ENCODE measurements at regions not wholly inside any gene's neighbourhood (a gene's known extent, or its start where the extent isn't known, plus 50 kb on each side); places are given as distances from the start of the nearest gene placed in this dataset.
"Not testable (repeated sequence)": the region's sequence is repeated elsewhere in the genome, so short reads cannot be mapped to it uniquely, and the experiment has no call there.

GRCh38 chr5:120913396-120913795 lies 449.3 kb downstream of the PRR16 start:
- no peak for DNase-seq (ENCODE audit: low spot score)
- Mint-ChIP-seq H3K9me3 (no peaks in the 10 kb centered on the region), H3K4me1 (ENCODE audit: low read depth) (no peaks in the 10 kb centered on the region), H3K27ac (no peak overlapping the region), H3K4me3 (no peak overlapping the region), H3K27me3 (ENCODE audit: low read depth) (no peaks in the 10 kb centered on the region), H3K36me3 (ENCODE audit: low read depth) (no peaks in the 10 kb centered on the region)

- H3K4me1 Mint-ChIP-seq (ENCODE audit: low read depth), result no peaks in the 10 kb centered on the region
- no peaks in the 10 kb centered on the region for H3K36me3 Mint-ChIP-seq (ENCODE audit: low read depth)
- H3K4me3 Mint-ChIP-seq, result no peak overlapping the region
- H3K9me3 Mint-ChIP-seq, result no peaks in the 10 kb centered on the region
- no peaks in the 10 kb centered on the region for H3K27me3 Mint-ChIP-seq (ENCODE audit: low read depth)
- DNase-seq (ENCODE audit: low spot score), result no peak
- no peak overlapping the region for H3K27ac Mint-ChIP-seq
Observed at GRCh38 chr5:120917214-120917758, 453.2 kb downstream of the PRR16 start.

GRCh38 chr5:120919017-120919416 lies 454.9 kb downstream of the PRR16 start:
- Mint-ChIP-seq H3K27me3 (ENCODE audit: low read depth) (no peaks in the 10 kb centered on the region), H3K27ac (no peak overlapping the region), H3K4me1 (ENCODE audit: low read depth) (no peaks in the 10 kb centered on the region), H3K4me3 (no peak overlapping the region), H3K36me3 (ENCODE audit: low read depth) (no peaks in the 10 kb centered on the region), H3K9me3 (no peaks in the 10 kb centered on the region)
- no peak for DNase-seq (ENCODE audit: low spot score)

- Mint-ChIP-seq H3K9me3 (no peaks in the 10 kb centered on the region), H3K36me3 (ENCODE audit: low read depth) (no peaks in the 10 kb centered on the region), H3K27me3 (ENCODE audit: low read depth) (no peaks in the 10 kb centered on the region), H3K4me3 (no peak overlapping the region), H3K4me1 (ENCODE audit: low read depth) (no peaks in the 10 kb centered on the region), H3K27ac (no peak overlapping the region)
- no peak for DNase-seq (ENCODE audit: low spot score)
Observed at GRCh38 chr5:120923026-120923425, 458.9 kb downstream of the PRR16 start.

GRCh38 chr5:120926471-120926870 lies 462.4 kb downstream of the PRR16 start:
- Mint-ChIP-seq H3K4me1 (ENCODE audit: low read depth) (no peaks in the 10 kb centered on the region), H3K4me3 (no peak overlapping the region), H3K27ac (no peak overlapping the region), H3K36me3 (ENCODE audit: low read depth) (no peaks in the 10 kb centered on the region), H3K9me3 (no peaks in the 10 kb centered on the region), H3K27me3 (ENCODE audit: low read depth) (no peaks in the 10 kb centered on the region)
- DNase-seq (ENCODE audit: low spot score), result no peak

GRCh38 chr5:120927950-120928530 lies 463.9 kb downstream of the PRR16 start:
- H3K9me3 Mint-ChIP-seq, result no peaks in the 10 kb centered on the region
- no peaks in the 10 kb centered on the region for H3K4me1 Mint-ChIP-seq (ENCODE audit: low read depth)
- no peaks in the 10 kb centered on the region for H3K27me3 Mint-ChIP-seq (ENCODE audit: low read depth)
- no peak overlapping the region for H3K27ac Mint-ChIP-seq
- no peak overlapping the region for H3K4me3 Mint-ChIP-seq
- no peak for DNase-seq (ENCODE audit: low spot score)
- H3K36me3 Mint-ChIP-seq (ENCODE audit: low read depth), result no peaks in the 10 kb centered on the region

GRCh38 chr5:120932480-120932879 lies 468.4 kb downstream of the PRR16 start:
- Mint-ChIP-seq H3K4me3 (no peak overlapping the region), H3K4me1 (ENCODE audit: low read depth) (no peaks in the 10 kb centered on the region), H3K27me3 (ENCODE audit: low read depth) (no peaks in the 10 kb centered on the region), H3K27ac (no peak overlapping the region), H3K9me3 (no peaks in the 10 kb centered on the region), H3K36me3 (ENCODE audit: low read depth) (no peaks in the 10 kb centered on the region)
- no peak for DNase-seq (ENCODE audit: low spot score)

- H3K27ac Mint-ChIP-seq, result no peak overlapping the region
- no peaks in the 10 kb centered on the region for H3K27me3 Mint-ChIP-seq (ENCODE audit: low read depth)
- DNase-seq (ENCODE audit: low spot score), result no peak
- no peaks in the 10 kb centered on the region for H3K36me3 Mint-ChIP-seq (ENCODE audit: low read depth)
- no peaks in the 10 kb centered on the region for H3K9me3 Mint-ChIP-seq
- H3K4me1 Mint-ChIP-seq (ENCODE audit: low read depth), result no peaks in the 10 kb centered on the region
- H3K4me3 Mint-ChIP-seq, result no peak overlapping the region
Observed at GRCh38 chr5:120934031-120934430, 469.9 kb downstream of the PRR16 start.

GRCh38 chr5:120936652-120937051 lies 472.6 kb downstream of the PRR16 start:
- no peaks in the 10 kb centered on the region for H3K9me3 Mint-ChIP-seq
- H3K4me1 Mint-ChIP-seq (ENCODE audit: low read depth), result no peaks in the 10 kb centered on the region
- no peak overlapping the region for H3K4me3 Mint-ChIP-seq
- H3K27me3 Mint-ChIP-seq (ENCODE audit: low read depth), result no peaks in the 10 kb centered on the region
- DNase-seq (ENCODE audit: low spot score), result no peak
- no peak overlapping the region for H3K27ac Mint-ChIP-seq
- no peaks in the 10 kb centered on the region for H3K36me3 Mint-ChIP-seq (ENCODE audit: low read depth)

GRCh38 chr5:120938604-120939003 lies 474.5 kb downstream of the PRR16 start:
- no peaks in the 10 kb centered on the region for H3K36me3 Mint-ChIP-seq (ENCODE audit: low read depth)
- H3K27me3 Mint-ChIP-seq (ENCODE audit: low read depth), result no peaks in the 10 kb centered on the region
- DNase-seq (ENCODE audit: low spot score), result no peak
- no peaks in the 10 kb centered on the region for H3K4me1 Mint-ChIP-seq (ENCODE audit: low read depth)
- H3K9me3 Mint-ChIP-seq, result no peaks in the 10 kb centered on the region
- no peak overlapping the region for H3K4me3 Mint-ChIP-seq
- no peak overlapping the region for H3K27ac Mint-ChIP-seq

GRCh38 chr5:120942596-120943350 lies 478.7 kb downstream of the PRR16 start:
- no peak overlapping the region for H3K27ac Mint-ChIP-seq
- no peaks in the 10 kb centered on the region for H3K36me3 Mint-ChIP-seq (ENCODE audit: low read depth)
- H3K4me1 Mint-ChIP-seq (ENCODE audit: low read depth), result no peaks in the 10 kb centered on the region
- DNase-seq (ENCODE audit: low spot score), result no peak
- no peaks in the 10 kb centered on the region for H3K27me3 Mint-ChIP-seq (ENCODE audit: low read depth)
- H3K4me3 Mint-ChIP-seq, result no peak overlapping the region
- H3K9me3 Mint-ChIP-seq, result no peaks in the 10 kb centered on the region

- not testable (repeated sequence) for H3K4me1 Mint-ChIP-seq (ENCODE audit: low read depth); DNase-seq (ENCODE audit: low spot score); H3K36me3 Mint-ChIP-seq (ENCODE audit: low read depth); H3K4me3 Mint-ChIP-seq; H3K27me3 Mint-ChIP-seq (ENCODE audit: low read depth); H3K27ac Mint-ChIP-seq
- peaks cover 18% of the 10 kb centered on the region for H3K9me3 Mint-ChIP-seq
Observed at GRCh38 chr5:120949596-120949995, 485.5 kb downstream of the PRR16 start.

GRCh38 chr5:120953445-120953844 lies 489.3 kb downstream of the PRR16 start:
- not testable (repeated sequence) for H3K4me1 Mint-ChIP-seq (ENCODE audit: low read depth); H3K27me3 Mint-ChIP-seq (ENCODE audit: low read depth); H3K27ac Mint-ChIP-seq; H3K4me3 Mint-ChIP-seq; H3K36me3 Mint-ChIP-seq (ENCODE audit: low read depth); DNase-seq (ENCODE audit: low spot score)
- H3K9me3 Mint-ChIP-seq, result peaks cover 25% of the 10 kb centered on the region

- H3K4me3 Mint-ChIP-seq, result no peak overlapping the region
- H3K27me3 Mint-ChIP-seq (ENCODE audit: low read depth), result no peaks in the 10 kb centered on the region
- H3K9me3 Mint-ChIP-seq, result peaks cover 27% of the 10 kb centered on the region
- H3K36me3 Mint-ChIP-seq (ENCODE audit: low read depth), result no peaks in the 10 kb centered on the region
- no peak for DNase-seq (ENCODE audit: low spot score)
- H3K4me1 Mint-ChIP-seq (ENCODE audit: low read depth), result no peaks in the 10 kb centered on the region
- H3K27ac Mint-ChIP-seq, result no peak overlapping the region
Observed at GRCh38 chr5:120954255-120954654, 490.2 kb downstream of the PRR16 start.

Measured in T-helper 2 cell treated with Interferon-gamma antibody and Interleukin-4, amounts not matched to agents 5 μg/mL and 100 μg/mL, for 36 hours (primary cell).